H9 (cell line): ENCODE measurements at regions not wholly inside any gene's neighbourhood (a gene's known extent, or its start where the extent isn't known, plus 50 kb on each side); places are given as distances from the start of the nearest gene placed in this dataset.
"Not testable (repeated sequence)": the region's sequence is repeated elsewhere in the genome, so short reads cannot be mapped to it uniquely, and the experiment has no call there.

ENCODE experiments used
- DNase-seq: peaks from one replicate; pipeline ENCODE4 v3.0.0-alpha.2; 2017
- H2AFZ ChIP-seq: one replicate; pipeline ENCODE4 v1.6.1; 2013; ENCODE audit warnings: mild to moderate bottlenecking, low read length, control low read depth, moderate library complexity
- H2AK5ac ChIP-seq: 2 replicates; pipeline ENCODE4 v1.6.1; 2013; ENCODE audit warnings: low read length, control low read depth, mixed read lengths; ENCODE audit not compliant: insufficient read length
- H2BK120ac ChIP-seq: one replicate; pipeline ENCODE4 v1.6.1; 2013; ENCODE audit warnings: low read depth, mild to moderate bottlenecking, low read length, control low read depth, inconsistent platforms; ENCODE audit not compliant: poor library complexity, severe bottlenecking
- H2BK12ac ChIP-seq: 2 replicates; pipeline ENCODE4 v1.6.1; 2013; ENCODE audit warnings: low read length, control low read depth, mixed read lengths, low read depth; ENCODE audit not compliant: insufficient read length
- H2BK15ac ChIP-seq: 2 replicates; pipeline ENCODE4 v1.6.1; 2013; ENCODE audit warnings: low read depth, low read length, control low read depth
- H2BK20ac ChIP-seq: one replicate; pipeline ENCODE4 v1.6.1; 2013; ENCODE audit warnings: low read depth, mild to moderate bottlenecking, low read length, control low read depth, inconsistent platforms; ENCODE audit not compliant: poor library complexity, severe bottlenecking
- H2BK5ac ChIP-seq: 2 replicates; pipeline ENCODE4 v1.6.1; 2013; ENCODE audit warnings: low read length, control low read depth, mixed read lengths; ENCODE audit not compliant: insufficient read length
- H3K14ac ChIP-seq: 2 replicates; pipeline ENCODE4 v1.6.1; 2013; ENCODE audit warnings: low read length, control low read depth; ENCODE audit not compliant: insufficient read depth
- H3K18ac ChIP-seq: 2 replicates; pipeline ENCODE4 v1.6.1; 2013; ENCODE audit warnings: low read depth, mild to moderate bottlenecking, mixed read lengths, low read length, control low read depth; ENCODE audit not compliant: insufficient read length
- H3K23ac ChIP-seq: 2 replicates; pipeline ENCODE4 v1.6.1; 2013; ENCODE audit warnings: low read length, control low read depth, mixed read lengths, low read depth; ENCODE audit not compliant: insufficient read length
- H3K23me2 ChIP-seq: 2 replicates; pipeline ENCODE4 v1.6.1; 2013; ENCODE audit warnings: low read depth, mild to moderate bottlenecking, mixed read lengths, low read length, control low read depth; ENCODE audit not compliant: insufficient read length, poor library complexity, severe bottlenecking
- H3K27ac ChIP-seq: 2 replicates; pipeline ENCODE4 v1.5.1; 2013; ENCODE audit warnings: low read length, control low read depth, mixed read lengths, low read depth; ENCODE audit not compliant: insufficient read length
- H3K27me3 ChIP-seq: 2 replicates; pipeline ENCODE4 v1.6.1; 2013; ENCODE audit warnings: low read length, control low read depth, inconsistent platforms; ENCODE audit not compliant: insufficient read depth
- H3K4ac ChIP-seq: 2 replicates; pipeline ENCODE4 v1.6.1; 2013; ENCODE audit warnings: low read depth, mild to moderate bottlenecking, control low read depth, inconsistent platforms, low read length, moderate library complexity
- H3K4me1 ChIP-seq: 2 replicates; pipeline ENCODE4 v1.6.1; 2013; ENCODE audit warnings: low read length, control low read depth, inconsistent platforms; ENCODE audit not compliant: insufficient read depth
- H3K4me2 ChIP-seq: 2 replicates; pipeline ENCODE4 v1.6.1; 2013; ENCODE audit warnings: low read length, control low read depth, mixed read lengths; ENCODE audit not compliant: insufficient read length, insufficient read depth
- H3K56ac ChIP-seq: 2 replicates; pipeline ENCODE4 v1.6.1; 2013; ENCODE audit warnings: low read depth, mild to moderate bottlenecking, mixed read lengths, low read length, control low read depth; ENCODE audit not compliant: insufficient read length
- H3K79me1 ChIP-seq: 2 replicates; pipeline ENCODE4 v1.6.1; 2013; ENCODE audit warnings: low read depth, mild to moderate bottlenecking, moderate library complexity, low read length, control low read depth, inconsistent platforms; ENCODE audit not compliant: insufficient read depth, poor library complexity, severe bottlenecking
- H3K79me2 ChIP-seq: 2 replicates; pipeline ENCODE4 v1.6.1; 2013; ENCODE audit warnings: low read length, control low read depth, inconsistent platforms; ENCODE audit not compliant: insufficient read depth
- H3K9ac ChIP-seq: 2 replicates; pipeline ENCODE4 v1.6.1; 2013; ENCODE audit warnings: low read length, control low read depth, mixed read lengths; ENCODE audit not compliant: insufficient read length; ENCODE audit errors: extremely low read depth
- H3K9me3 ChIP-seq: one replicate; pipeline ENCODE4 v1.6.1; 2013; ENCODE audit warnings: low read depth, low read length, inconsistent platforms; ENCODE audit not compliant: control insufficient read depth
- H3T11ph ChIP-seq: one replicate; pipeline ENCODE4 v1.6.1; 2013; ENCODE audit warnings: mild to moderate bottlenecking, low read length, control low read depth, inconsistent platforms
- H4K20me1 ChIP-seq: one replicate; pipeline ENCODE4 v1.6.1; 2013; ENCODE audit not compliant: control insufficient read depth, insufficient read length, insufficient read depth
- H4K5ac ChIP-seq: 2 replicates; pipeline ENCODE4 v1.6.1; 2013; ENCODE audit warnings: low read depth, mild to moderate bottlenecking, mixed read lengths, low read length, control low read depth; ENCODE audit not compliant: insufficient read length
- H4K8ac ChIP-seq: replicated peaks from 2 replicates; pipeline ENCODE4 v1.6.1; 2013; ENCODE audit warnings: low read length, control low read depth, mixed read lengths, low read depth; ENCODE audit not compliant: insufficient read length
- H4K91ac ChIP-seq: 2 replicates; pipeline ENCODE4 v1.6.1; 2013; ENCODE audit warnings: low read depth, mild to moderate bottlenecking, moderate library complexity, mixed read lengths, low read length, control low read depth; ENCODE audit not compliant: insufficient read length
- H3K27ac Mint-ChIP-seq, 3 experiments: 2 replicates in 2 of 3; 3 replicates in 1 of 3; pipeline ENCODE4 v1.8.0; 2020 to 2021; ENCODE audit warnings: mixed read lengths in 3 of 3, mild to moderate bottlenecking in 1 of 3, moderate library complexity in 1 of 3
- H3K27me3 Mint-ChIP-seq: 2 replicates; pipeline ENCODE4 v1.8.0; 2021; ENCODE audit warnings: low read depth, mild to moderate bottlenecking, moderate library complexity, mixed read lengths
- H3K36me3 Mint-ChIP-seq, 3 experiments: 2 replicates in 2 of 3; 3 replicates in 1 of 3; pipeline ENCODE4 v1.8.0; 2020 to 2021; ENCODE audit warnings: low read depth in 3 of 3, mixed read lengths in 3 of 3; ENCODE audit not compliant: insufficient read depth in 1 of 3
- H3K4me1 Mint-ChIP-seq, 2 experiments: 2 replicates each; pipeline ENCODE4 v1.8.0; 2020; ENCODE audit warnings: mixed read lengths in 2 of 2
- H3K4me3 Mint-ChIP-seq, 2 experiments: 2 replicates in 1 of 2; 3 replicates in 1 of 2; pipeline ENCODE4 v1.8.0; 2020 to 2021; ENCODE audit warnings: mild to moderate bottlenecking in 2 of 2, mixed read lengths in 2 of 2, moderate library complexity in 1 of 2
- H3K9me3 Mint-ChIP-seq, 2 experiments: 2 replicates in 1 of 2; 3 replicates in 1 of 2; pipeline ENCODE4 v1.8.0; 2020; ENCODE audit warnings: mild to moderate bottlenecking in 2 of 2, mixed read lengths in 2 of 2, moderate library complexity in 1 of 2
- WGBS: extraction: QIAGEN DNeasy Blood & Tissue Kit; methylation state at CpG from one replicate; pipeline ENCODE4 v1.1.7; 2013; ENCODE audit warnings: missing lambda C conversion rate, low lambda C conversion rate, mixed read lengths; ENCODE audit not compliant: insufficient read length; ENCODE audit errors: extremely low coverage; 5-methylcytosine and 5-hydroxymethylcytosine counted together

- not testable (repeated sequence) for H3K14ac ChIP-seq, H2BK20ac ChIP-seq, H2BK5ac ChIP-seq, H3K9ac ChIP-seq, H4K91ac ChIP-seq, H2AFZ ChIP-seq, H3K27me3 Mint-ChIP-seq, H3K4me3 Mint-ChIP-seq, H3T11ph ChIP-seq, H3K27me3 ChIP-seq, H3K79me1 ChIP-seq, H3K23ac ChIP-seq, H4K8ac ChIP-seq, H3K4ac ChIP-seq, H2AK5ac ChIP-seq, H3K56ac ChIP-seq, H4K5ac ChIP-seq, H3K79me2 ChIP-seq, H3K27ac ChIP-seq, H3K23me2 ChIP-seq, H2BK120ac ChIP-seq, H3K27ac Mint-ChIP-seq, H3K18ac ChIP-seq, H2BK15ac ChIP-seq, DNase-seq, H4K20me1 ChIP-seq, H3K4me1 ChIP-seq, H3K4me1 Mint-ChIP-seq, H3K4me2 ChIP-seq, H2BK12ac ChIP-seq
- peaks cover 17% of the 10 kb centered on the region for H3K9me3 ChIP-seq
- Mint-ChIP-seq H3K9me3 (peaks cover 74 to 80% of the 10 kb centered on the region in 2 experiments), H3K36me3 (peaks cover 4 to 18% (median 5%) of the 10 kb centered on the region in 3 experiments; a peak in 5 of 7 replicates)
- WGBS, result no CpG with 5 or more reads among the region's 1 CpG
These were observed 1177.8 kb downstream of the FOXD4L5 start for GRCh38 chr9:64107211-64107610.

DNA sequence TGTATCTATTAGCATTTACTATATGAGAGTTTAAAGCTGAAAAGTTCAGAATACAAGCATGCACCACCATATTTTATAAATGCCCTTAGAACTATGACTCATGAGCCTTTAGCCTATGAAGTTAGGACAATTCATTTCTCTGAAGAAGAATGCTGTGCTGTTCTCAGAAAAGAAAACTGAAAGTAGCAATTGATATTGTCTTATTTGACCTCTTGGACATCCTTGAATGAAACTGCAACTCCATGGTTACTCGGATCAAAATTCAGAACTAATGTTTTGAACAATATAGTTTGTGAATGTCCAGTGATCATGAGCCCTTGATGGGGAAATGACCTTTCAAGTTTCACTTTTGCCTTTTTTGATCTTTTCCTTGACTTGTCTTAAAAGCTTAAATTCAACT lies 1179.8 kb downstream of the FOXD4L5 start:
- not testable (repeated sequence) for H2BK20ac ChIP-seq, H3K79me1 ChIP-seq, H3K4me1 ChIP-seq, H3T11ph ChIP-seq, H3K4me1 Mint-ChIP-seq, H3K9ac ChIP-seq, H2AK5ac ChIP-seq, H2BK12ac ChIP-seq, H3K79me2 ChIP-seq, H3K27me3 ChIP-seq, H2BK5ac ChIP-seq, H3K27me3 Mint-ChIP-seq, H4K20me1 ChIP-seq, H3K4me3 Mint-ChIP-seq, H3K23ac ChIP-seq, H3K14ac ChIP-seq, H3K4me2 ChIP-seq, H3K27ac ChIP-seq, H4K91ac ChIP-seq, H4K8ac ChIP-seq, H3K27ac Mint-ChIP-seq, H2BK15ac ChIP-seq, DNase-seq, H3K56ac ChIP-seq, H2AFZ ChIP-seq, H2BK120ac ChIP-seq, H3K18ac ChIP-seq, H4K5ac ChIP-seq, H3K4ac ChIP-seq, H3K23me2 ChIP-seq
- no CpG with 5 or more reads among the region's 1 CpG for WGBS
- H3K9me3 ChIP-seq, result peaks cover 20% of the 10 kb centered on the region
- Mint-ChIP-seq H3K36me3 (peaks cover 4 to 18% (median 5%) of the 10 kb centered on the region in 3 experiments; a peak in 5 of 7 replicates), H3K9me3 (peaks cover 81 to 88% of the 10 kb centered on the region in 2 experiments)
